ENCODE measurements at regions not wholly inside any gene's neighbourhood (a gene's known extent, or its start where the extent isn't known, plus 50 kb on each side); places are given as distances from the start of the nearest gene placed in this dataset.

GRCh38 chr2:176732780-176733179 lies 463.5 kb downstream of the MTX2 start:
- TF ChIP-seq CTCF (conservative IDR thresholded peaks at IDR 0.05; ENCODE audit: low read length): no peak
- no peak for TF ChIP-seq EZH2phosphoT487 (IDR thresholded peaks at IDR 0.05; ENCODE audit: borderline replicate concordance, low read depth, low read length)
